ENCODE measurements at regions not wholly inside any gene's neighbourhood (a gene's known extent, or its start where the extent isn't known, plus 50 kb on each side); places are given as distances from the start of the nearest gene placed in this dataset.

DNA sequence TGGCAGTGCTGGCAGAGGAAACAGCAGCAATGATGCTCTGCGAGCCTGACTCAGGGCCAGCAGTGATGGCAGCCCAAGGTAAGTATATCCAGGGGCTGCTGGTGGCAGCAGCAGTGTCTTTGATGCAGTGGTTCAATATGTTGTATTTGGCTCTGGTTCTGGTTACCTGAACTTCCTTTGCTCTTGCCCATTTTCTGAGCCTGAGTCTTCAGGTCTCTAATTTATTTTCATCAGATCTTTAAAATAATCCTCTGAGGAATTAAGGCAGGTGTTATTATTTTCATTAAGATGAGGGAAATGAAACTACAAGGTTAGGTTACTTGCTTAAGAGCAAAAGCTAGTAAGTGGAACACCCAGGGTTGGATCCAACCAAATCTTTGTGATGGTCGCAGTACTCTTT is 102.8 kb upstream of the BMP2K start:
- no peaks in the 10 kb centered on the region for H3K9me3 ChIP-seq

DNA sequence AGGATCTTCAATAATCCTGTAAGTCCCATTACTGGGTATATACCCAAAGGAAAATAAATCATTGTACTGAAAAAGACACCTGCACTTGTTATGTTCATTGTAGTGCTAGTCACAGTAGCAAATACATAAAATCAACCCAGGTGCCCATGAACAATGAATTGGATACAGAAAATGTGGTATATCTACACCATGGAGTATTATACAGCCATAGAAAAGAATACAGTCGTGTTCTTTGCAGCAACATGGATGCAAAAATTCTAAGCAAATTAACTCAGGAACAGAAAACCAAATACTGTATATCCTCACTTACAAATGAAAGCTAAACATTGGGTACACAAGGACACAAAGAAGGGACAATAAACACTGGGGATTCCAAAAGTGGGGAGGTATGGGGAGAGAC is 100.8 kb upstream of the BMP2K start:
- no peaks in the 10 kb centered on the region for H3K9me3 ChIP-seq
- no peaks in the 10 kb centered on the region for H3K36me3 ChIP-seq
- H3K4me3 ChIP-seq: no peak overlapping the region
- no peak overlapping the region for H3K27ac ChIP-seq
- TF ChIP-seq, protein P1, sequence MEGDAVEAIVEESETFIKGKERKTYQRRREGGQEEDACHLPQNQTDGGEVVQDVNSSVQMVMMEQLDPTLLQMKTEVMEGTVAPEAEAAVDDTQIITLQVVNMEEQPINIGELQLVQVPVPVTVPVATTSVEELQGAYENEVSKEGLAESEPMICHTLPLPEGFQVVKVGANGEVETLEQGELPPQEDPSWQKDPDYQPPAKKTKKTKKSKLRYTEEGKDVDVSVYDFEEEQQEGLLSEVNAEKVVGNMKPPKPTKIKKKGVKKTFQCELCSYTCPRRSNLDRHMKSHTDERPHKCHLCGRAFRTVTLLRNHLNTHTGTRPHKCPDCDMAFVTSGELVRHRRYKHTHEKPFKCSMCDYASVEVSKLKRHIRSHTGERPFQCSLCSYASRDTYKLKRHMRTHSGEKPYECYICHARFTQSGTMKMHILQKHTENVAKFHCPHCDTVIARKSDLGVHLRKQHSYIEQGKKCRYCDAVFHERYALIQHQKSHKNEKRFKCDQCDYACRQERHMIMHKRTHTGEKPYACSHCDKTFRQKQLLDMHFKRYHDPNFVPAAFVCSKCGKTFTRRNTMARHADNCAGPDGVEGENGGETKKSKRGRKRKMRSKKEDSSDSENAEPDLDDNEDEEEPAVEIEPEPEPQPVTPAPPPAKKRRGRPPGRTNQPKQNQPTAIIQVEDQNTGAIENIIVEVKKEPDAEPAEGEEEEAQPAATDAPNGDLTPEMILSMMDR (IDR thresholded peaks at IDR 0.05): no peak
- intact Hi-C loops (cut with DNase I; ENCODE audit: low total_unique reads): no loop called here
- H3K27me3 ChIP-seq: no peaks in the 10 kb centered on the region
- no peak for DNase-seq
- H3K4me1 ChIP-seq: no peaks in the 10 kb centered on the region

More for the DNA sequence above, 102.8 kb upstream of the BMP2K start:
- Histone ChIP-seq H3K27ac (no peak overlapping the region), H3K36me3 (no peaks in the 10 kb centered on the region), H3K4me3 (no peak overlapping the region), H3K27me3 (no peaks in the 10 kb centered on the region), H3K4me1 (no peaks in the 10 kb centered on the region)
- DNase-seq: no peak
- intact Hi-C loops (cut with DNase I; ENCODE audit: low total_unique reads): no loop called here
- TF ChIP-seq, protein P1 (IDR thresholded peaks at IDR 0.05): no peak

DNA sequence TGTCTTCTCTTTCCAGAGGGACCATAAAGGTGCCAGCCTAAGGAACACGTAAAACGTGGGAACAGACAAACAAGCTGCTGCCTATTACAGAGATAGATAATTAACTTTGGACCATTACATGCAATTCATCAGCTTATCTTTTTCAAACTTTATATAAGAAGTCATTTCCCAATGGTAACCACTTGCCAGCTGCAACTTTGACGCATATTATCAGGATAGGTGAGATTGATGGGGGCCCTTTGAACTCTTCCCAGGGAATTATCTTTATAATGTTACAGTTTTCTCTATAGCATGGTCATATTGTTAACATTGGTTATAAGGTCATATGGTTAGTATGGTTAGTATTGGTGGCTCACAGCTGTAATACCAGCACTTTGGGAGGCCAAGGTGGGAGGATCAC is 94.1 kb upstream of the BMP2K start:
- no peaks in the 10 kb centered on the region for H3K9me3 ChIP-seq
- TF ChIP-seq, protein P1 (IDR thresholded peaks at IDR 0.05): no peak
- H3K27ac ChIP-seq: no peak overlapping the region
- no peak overlapping the region for H3K4me3 ChIP-seq
- intact Hi-C loops (cut with DNase I; ENCODE audit: low total_unique reads): no loop called here
- peaks cover 0 to 11% (median 2%) of the 10 kb centered on the region in 4 donors for H3K4me1 ChIP-seq
- no peaks in the 10 kb centered on the region for H3K36me3 ChIP-seq
- H3K27me3 ChIP-seq: no peaks in the 10 kb centered on the region
- DNase-seq: no peak

DNA sequence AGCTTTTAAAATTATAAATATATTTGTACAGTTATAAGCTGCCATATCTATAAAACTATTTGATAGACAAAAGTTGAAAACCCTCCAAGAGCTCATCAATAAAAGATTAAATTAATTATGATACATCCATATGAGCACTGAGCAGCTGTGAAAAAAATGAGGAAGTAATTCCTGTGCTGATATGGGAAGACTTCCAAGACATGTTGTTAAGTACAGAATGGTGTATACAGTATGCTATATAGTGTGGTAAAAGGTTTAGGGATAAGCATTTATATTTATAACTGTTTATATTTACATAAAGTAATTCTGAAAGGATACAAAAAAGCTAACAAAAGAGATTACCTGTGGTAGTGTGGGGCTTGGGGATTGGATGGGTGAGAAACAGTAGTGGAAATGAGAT is 92.8 kb upstream of the BMP2K start:
- intact Hi-C loops (cut with DNase I; ENCODE audit: low total_unique reads): no loop called here
- Histone ChIP-seq H3K27ac (no peak overlapping the region), H3K4me3 (no peak overlapping the region), H3K9me3 (no peaks in the 10 kb centered on the region), H3K36me3 (no peaks in the 10 kb centered on the region), H3K4me1 (peaks cover 0 to 11% (median 2%) of the 10 kb centered on the region in 4 donors), H3K27me3 (no peaks in the 10 kb centered on the region)
- no peak for DNase-seq
- TF ChIP-seq, protein P1 (IDR thresholded peaks at IDR 0.05): no peak

DNA sequence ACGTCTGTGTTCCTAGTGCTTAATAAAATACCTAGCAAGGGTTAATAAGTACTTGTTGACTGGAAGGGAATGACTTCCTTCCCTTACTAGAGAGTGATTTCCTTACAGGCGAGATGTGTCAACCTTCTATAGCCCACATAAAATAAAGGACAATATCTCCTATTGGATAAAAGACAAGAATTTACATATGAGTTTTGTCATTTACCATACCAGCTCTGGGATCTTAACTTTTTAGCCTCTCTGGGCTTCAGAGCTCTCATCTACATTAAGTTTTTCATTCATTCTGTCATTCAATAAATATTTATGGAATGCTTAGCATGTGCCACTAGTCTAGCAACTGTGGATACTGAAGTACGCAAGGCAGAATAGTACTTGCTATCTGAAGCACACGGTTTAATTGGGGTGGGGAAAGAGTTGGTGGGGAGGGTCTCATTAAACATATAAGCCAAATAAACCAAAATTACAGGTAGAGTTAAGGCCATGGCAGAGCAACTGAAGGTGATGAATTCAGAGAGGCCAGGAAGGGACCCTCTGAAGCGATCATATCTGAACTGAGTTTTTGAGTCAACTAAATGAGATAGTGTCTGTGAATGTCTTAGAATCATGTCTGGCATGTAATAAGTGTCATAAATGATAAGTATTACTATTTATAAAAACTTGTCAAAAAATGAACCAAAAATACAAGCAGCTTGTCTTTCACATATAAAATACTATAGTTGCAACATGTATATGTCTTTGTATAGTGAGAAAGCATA is 91.6 kb upstream of the BMP2K start:
- H3K27ac ChIP-seq: no peak overlapping the region
- peaks cover 0 to 11% (median 2%) of the 10 kb centered on the region in 4 donors for H3K4me1 ChIP-seq
- no peak overlapping the region for H3K4me3 ChIP-seq
- H3K27me3 ChIP-seq: no peaks in the 10 kb centered on the region
- DNase-seq: no peak
- TF ChIP-seq, protein P1 (IDR thresholded peaks at IDR 0.05): no peak
- no peaks in the 10 kb centered on the region for H3K9me3 ChIP-seq
- H3K36me3 ChIP-seq: no peaks in the 10 kb centered on the region
- intact Hi-C loops (cut with DNase I; ENCODE audit: low total_unique reads): no loop called here
